Breast epithelium (tissue), 3 donors: ENCODE measurements at regions not wholly inside any gene's neighbourhood (a gene's known extent, or its start where the extent isn't known, plus 50 kb on each side); places are given as distances from the start of the nearest gene placed in this dataset.

Experiments used
- CTCF ChIP-seq, 3 donors: fragments of 450-650 bp; IDR thresholded peaks; one replicate each; pipeline ENCODE4 v1.5.1; 2016 to 2017; ENCODE audit warnings: antibody characterized with exemption in 3 of 3, mild to moderate bottlenecking in 3 of 3, moderate library complexity in 3 of 3
- POLR2AphosphoS5 ChIP-seq, 3 donors: sonication (generic); formaldehyde crosslinking; IDR thresholded peaks; one replicate each; pipeline ENCODE4 v1.6.1; 2017; ENCODE audit warnings: antibody characterized with exemption in 3 of 3

GRCh38 chr6:119749335-119749734, 399.8 kb upstream of the MAN1A1 start:
- TF ChIP-seq CTCF (IDR thresholded peaks at IDR 0.05) (no peak), POLR2AphosphoS5 (IDR thresholded peaks at IDR 0.05) (no peak)
